GM23248 (cell line): ENCODE measurements at regions not wholly inside any gene's neighbourhood (a gene's known extent, or its start where the extent isn't known, plus 50 kb on each side); places are given as distances from the start of the nearest gene placed in this dataset.

Source experiments
- EZH2 ChIP-seq: fragments of 200-600 bp; sonication (generic); IDR thresholded peaks from 2 replicates; pipeline ENCODE4 v1.6.1; 2018; ENCODE audit warnings: antibody characterized with exemption, mild to moderate bottlenecking; ENCODE audit not compliant: insufficient read depth, poor library complexity, severe bottlenecking
- EZH2phosphoT487 ChIP-seq: fragments of 200-600 bp; sonication (generic); IDR thresholded peaks from 2 replicates; pipeline ENCODE4 v1.6.1; 2018; ENCODE audit warnings: antibody characterized with exemption, moderate library complexity, mild to moderate bottlenecking, low read depth; ENCODE audit not compliant: insufficient read depth

DNA sequence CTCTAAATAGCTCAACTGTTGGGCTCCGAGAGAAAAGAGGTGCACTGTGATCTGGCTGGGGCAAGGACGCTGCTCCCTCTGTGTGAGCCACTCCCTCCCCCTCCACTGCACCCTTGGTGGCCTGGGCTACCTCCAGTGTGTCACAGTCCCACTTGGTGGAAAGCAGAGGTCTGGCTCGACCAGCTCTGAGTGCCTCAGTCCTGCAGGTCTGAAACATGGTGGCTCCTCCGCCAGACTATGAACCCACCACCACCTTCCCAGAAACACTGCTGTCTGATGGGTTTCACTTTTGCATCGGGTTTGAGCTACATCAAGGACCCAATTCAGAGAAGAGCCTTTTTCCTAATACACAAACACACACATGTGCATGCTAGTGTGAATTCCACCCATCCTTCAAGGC, 500.1 kb downstream of the RPS24 start:
- TF ChIP-seq EZH2phosphoT487, result no peak
- no peak for TF ChIP-seq EZH2
